H1 (cell line): ENCODE measurements at regions not wholly inside any gene's neighbourhood (a gene's known extent, or its start where the extent isn't known, plus 50 kb on each side); places are given as distances from the start of the nearest gene placed in this dataset.

Experiments used
- CTCF ChIA-PET: fragments of 300-600 bp; sonication (Branson Sonifier 250); formaldehyde crosslinking; loops from one replicate; lab custom pipeline; 2021; ENCODE audit not compliant: partially characterized antibody; lab: Charles Lee
- POLR2A ChIA-PET: fragments of 300-600 bp; sonication (Branson Sonifier 250); formaldehyde crosslinking; loops from one replicate; lab custom pipeline; 2021; ENCODE audit warnings: inconsistent platforms; ENCODE audit not compliant: partially characterized antibody; lab: Charles Lee
- DNase-seq, 2 experiments: peaks; one replicate each; pipeline versions ENCODE4 v3.0.0 to v3.0.0-alpha.2; 2010 to 2022; ENCODE audit warnings: low spot score in 2 of 2, low read depth in 1 of 2, mixed read lengths in 1 of 2
- FAIRE-seq: peaks from 2 replicates; lab custom pipeline; 2011; peaks lifted over from hg19 to GRCh38; lab: Jason Lieb, UNC
- H2AFZ ChIP-seq: 2 replicates; pipeline ENCODE4 v1.8.1; 2012; ENCODE audit warnings: low read length, inconsistent platforms
- H2AK5ac ChIP-seq: 2 replicates; pipeline ENCODE4 v1.6.1; 2013; ENCODE audit warnings: low read depth, low read length
- H2BK120ac ChIP-seq: replicated peaks from 2 replicates; pipeline ENCODE3; 2013; ENCODE audit warnings: low read depth, low read length, inconsistent platforms
- H2BK12ac ChIP-seq: 2 replicates; pipeline ENCODE4 v1.6.1; 2013; ENCODE audit warnings: low read depth, low read length
- H2BK15ac ChIP-seq: 2 replicates; pipeline ENCODE4 v1.6.1; 2013; ENCODE audit warnings: low read length
- H2BK20ac ChIP-seq: 2 replicates; pipeline ENCODE4 v1.6.1; 2013; ENCODE audit warnings: low read length
- H2BK5ac ChIP-seq: 2 replicates; pipeline ENCODE4 v1.6.1; 2013; ENCODE audit warnings: low read depth, low read length
- H3K14ac ChIP-seq: 2 replicates; pipeline ENCODE4 v1.6.1; 2013; ENCODE audit warnings: inconsistent platforms; ENCODE audit not compliant: insufficient read length
- H3K18ac ChIP-seq: 2 replicates; pipeline ENCODE4 v1.6.1; 2013; ENCODE audit warnings: low read length; ENCODE audit errors: extremely low read depth
- H3K23ac ChIP-seq: 2 replicates; pipeline ENCODE4 v1.6.1; 2013; ENCODE audit warnings: inconsistent platforms; ENCODE audit not compliant: insufficient read length
- H3K23me2 ChIP-seq: 2 replicates; pipeline ENCODE4 v1.6.1; 2013; ENCODE audit warnings: low read depth, low read length
- H3K27ac ChIP-seq: 2 replicates; pipeline ENCODE4 v1.6.1; 2011; ENCODE audit warnings: low read depth, low read length, inconsistent platforms
- H3K27me3 ChIP-seq, 4 experiments: replicated peaks in 1 of 4; 1 replicate in 1 of 4; 2 replicates in 3 of 4; pipeline versions ENCODE4 v1.6.1 to v1.8.1; 2011 to 2013; ENCODE audit warnings: low read length in 3 of 4, mild to moderate bottlenecking in 3 of 4, inconsistent platforms in 2 of 4, mixed read lengths in 2 of 4, moderate library complexity in 1 of 4; ENCODE audit not compliant: control insufficient read depth in 3 of 4, insufficient read depth in 3 of 4; ENCODE audit errors: extremely low read depth in 1 of 4
- H3K36me3 ChIP-seq, 4 experiments: 2 replicates each; pipeline versions ENCODE4 v1.6.1 to v1.8.1; 2011 to 2013; ENCODE audit warnings: mild to moderate bottlenecking in 4 of 4, low read length in 3 of 4, moderate library complexity in 2 of 4, control low read depth in 1 of 4, inconsistent platforms in 1 of 4; ENCODE audit not compliant: insufficient read depth in 4 of 4, control insufficient read depth in 2 of 4
- H3K4ac ChIP-seq: replicated peaks from 2 replicates; pipeline ENCODE3; 2013; ENCODE audit warnings: low read length, low read depth, mixed read lengths, inconsistent platforms; ENCODE audit not compliant: insufficient read length
- H3K4me1 ChIP-seq, 4 experiments: replicated peaks in 1 of 4; 1 replicate in 1 of 4; 2 replicates in 3 of 4; pipeline versions ENCODE4 v1.6.1 to v1.8.1; 2011 to 2013; ENCODE audit warnings: low read length in 3 of 4, inconsistent platforms in 2 of 4, mixed read lengths in 1 of 4; ENCODE audit not compliant: insufficient read depth in 4 of 4, control insufficient read depth in 3 of 4
- H3K4me2 ChIP-seq, 2 experiments: 2 replicates each; pipeline versions ENCODE4 v1.6.1 to v1.8.1; 2011 to 2013; ENCODE audit warnings: low read depth in 2 of 2, low read length in 2 of 2, control low read depth in 1 of 2, inconsistent platforms in 1 of 2, mild to moderate bottlenecking in 1 of 2; ENCODE audit not compliant: insufficient read depth in 1 of 2
- H3K4me3 ChIP-seq, 4 experiments: fragments of 200-600, 300-600 bp in 1 of 4; sonication (generic), shearing (Covaris generic), sonication (Bioruptor Twin) in 1 of 4; 2 replicates each; pipeline versions ENCODE4 v1.5.1 to v1.8.1; 2011 to 2016; ENCODE audit warnings: low read length in 4 of 4, low read depth in 3 of 4, control low read depth in 2 of 4, inconsistent platforms in 2 of 4, mild to moderate bottlenecking in 2 of 4, mixed read lengths in 1 of 4, moderate library complexity in 1 of 4; ENCODE audit not compliant: insufficient read depth in 2 of 4; ENCODE audit errors: extremely low read depth in 1 of 4
- H3K56ac ChIP-seq: replicated peaks from 2 replicates; pipeline ENCODE3; 2013; ENCODE audit warnings: low read depth, mild to moderate bottlenecking, mixed read lengths, low read length, inconsistent platforms; ENCODE audit not compliant: insufficient read length
- H3K79me1 ChIP-seq: 2 replicates; pipeline ENCODE4 v1.6.1; 2013; ENCODE audit warnings: low read depth, low read length, control low read depth
- H3K79me2 ChIP-seq, 2 experiments: 2 replicates each; pipeline versions ENCODE4 v1.6.1 to v1.8.1; 2012 to 2013; ENCODE audit warnings: low read length in 2 of 2, mild to moderate bottlenecking in 2 of 2, inconsistent platforms in 1 of 2; ENCODE audit not compliant: insufficient read depth in 2 of 2, control insufficient read depth in 1 of 2
- H3K9ac ChIP-seq, 4 experiments: replicated peaks in 1 of 4; 1 replicate in 1 of 4; 2 replicates in 3 of 4; pipeline versions ENCODE4 v1.6.1 to v1.8.1; 2011 to 2013; ENCODE audit warnings: low read depth in 3 of 4, low read length in 3 of 4, control low read depth in 2 of 4, mild to moderate bottlenecking in 2 of 4, moderate library complexity in 2 of 4, inconsistent platforms in 1 of 4; ENCODE audit errors: extremely low read depth in 1 of 4
- H3K9me3 ChIP-seq, 2 experiments: 2 replicates each; pipeline versions ENCODE4 v1.6.1 to v1.8.1; 2012 to 2013; ENCODE audit warnings: mild to moderate bottlenecking in 2 of 2, moderate library complexity in 2 of 2, control low read depth in 1 of 2, inconsistent platforms in 1 of 2, low read depth in 1 of 2, low read length in 1 of 2, mixed read lengths in 1 of 2; ENCODE audit not compliant: insufficient read depth in 2 of 2
- H4K20me1 ChIP-seq, 2 experiments: replicated peaks in 1 of 2; 2 replicates each; pipeline versions ENCODE3 to v1.8.1; 2011 to 2013; ENCODE audit warnings: inconsistent platforms in 2 of 2, low read length in 2 of 2, mild to moderate bottlenecking in 1 of 2; ENCODE audit not compliant: insufficient read depth in 2 of 2, control insufficient read depth in 1 of 2
- H4K5ac ChIP-seq: 2 replicates; pipeline ENCODE4 v1.6.1; 2013; ENCODE audit warnings: low read length, low read depth, mixed read lengths, inconsistent platforms; ENCODE audit not compliant: insufficient read length
- H4K8ac ChIP-seq: 2 replicates; pipeline ENCODE4 v1.8.0; 2013; ENCODE audit warnings: mild to moderate bottlenecking, moderate library complexity, low read length, inconsistent platforms; ENCODE audit not compliant: insufficient read depth; ENCODE audit errors: extremely low read depth
- H4K91ac ChIP-seq: replicated peaks from 2 replicates; pipeline ENCODE3; 2013; ENCODE audit warnings: low read length, mixed read lengths, inconsistent platforms; ENCODE audit not compliant: insufficient read length
- BRCA1 ChIP-seq: IDR thresholded peaks from 2 replicates; pipeline ENCODE4 v1.6.1; 2012; ENCODE audit warnings: low read depth, low read length, improper control_type of control experiment
- KDM4A ChIP-seq: IDR thresholded peaks from one replicate; pipeline ENCODE4 v1.7.1; 2012; ENCODE audit warnings: low read depth, mild to moderate bottlenecking, moderate library complexity, low read length, inconsistent platforms; ENCODE audit not compliant: severe bottlenecking
- KDM5A ChIP-seq: fragments of 200-600 bp; IDR thresholded peaks from 2 replicates; pipeline ENCODE4 v1.7.1; 2012; ENCODE audit warnings: mild to moderate bottlenecking, low read length, inconsistent platforms, mixed read lengths
- MAX ChIP-seq: IDR thresholded peaks from 2 replicates; pipeline ENCODE4 v1.6.1; 2012; ENCODE audit warnings: inconsistent platforms
- POLR2AphosphoS5 ChIP-seq: IDR thresholded peaks from 2 replicates; pipeline ENCODE4 v1.6.1; 2011; ENCODE audit warnings: low read depth, low read length
- RAD21 ChIP-seq, 2 experiments: IDR thresholded peaks in 1 of 2; conservative IDR thresholded peaks in 1 of 2; 2 replicates each; pipeline ENCODE4 v1.6.1; 2011; ENCODE audit warnings: low read depth in 2 of 2, low read length in 2 of 2, improper control_type of control experiment in 1 of 2, inconsistent platforms in 1 of 2, mild to moderate bottlenecking in 1 of 2, moderate library complexity in 1 of 2
- SAP30 ChIP-seq: fragments of 300-600 bp; sonication (generic); IDR thresholded peaks from 2 replicates; pipeline ENCODE4 v1.7.1; 2012; ENCODE audit warnings: low read length, moderate library complexity, mild to moderate bottlenecking, inconsistent platforms; ENCODE audit not compliant: insufficient read depth, insufficient replicate concordance
- SRF ChIP-seq: IDR thresholded peaks from 2 replicates; pipeline ENCODE4 v1.6.1; 2011; ENCODE audit warnings: mild to moderate bottlenecking, low read depth, low read length, moderate library complexity
- TCF12 ChIP-seq: IDR thresholded peaks from 2 replicates; pipeline ENCODE4 v1.6.1; 2011; ENCODE audit warnings: low read depth, mild to moderate bottlenecking, low read length
- YY1 ChIP-seq: IDR thresholded peaks from 2 replicates; pipeline ENCODE4 v1.6.1; 2011; ENCODE audit warnings: low read depth, mild to moderate bottlenecking, low read length
- WGBS, 2 experiments: shearing (Covaris generic) in 1 of 2; methylation state at CpG; one replicate each; pipeline versions ENCODE4 v1.1.6 to v1.1.7; 2013 to 2015; ENCODE audit warnings: low lambda C conversion rate in 2 of 2, mixed read lengths in 2 of 2, inconsistent platforms in 1 of 2, low coverage in 1 of 2, missing lambda C conversion rate in 1 of 2; ENCODE audit not compliant: insufficient replicate concordance in 2 of 2, insufficient coverage in 1 of 2, insufficient read length in 1 of 2; ENCODE audit errors: extremely low coverage in 1 of 2, missing lambda C conversion rate in 1 of 2; 5-methylcytosine and 5-hydroxymethylcytosine counted together
- TF ChIP-seq, protein P1 (sequence below), 3 experiments: IDR thresholded peaks; 1 replicate in 2 of 3; 2 replicates in 1 of 3; pipeline versions ENCODE4 v1.5.1 to v1.6.1; 2011; ENCODE audit warnings: low read length in 3 of 3, mild to moderate bottlenecking in 3 of 3, inconsistent platforms in 2 of 3, low read depth in 1 of 3, moderate library complexity in 1 of 3; ENCODE audit not compliant: insufficient read depth in 1 of 3; ENCODE audit errors: control extremely low read depth in 1 of 3

- POLR2A ChIA-PET: no interaction called here
- CTCF ChIA-PET: interaction anchor here (0.6 to 3.0 kb wide), 18 partner anchors 17 to 928 kb away, joined by 3 to 14 read pairs (median 3); partner anchors contain the start of gene OLFM3
- 75% methylated on average over 4 of the region's 4 CpGs; no CpG with 5 or more reads in 1 of the 2 experiments for WGBS, 2 experiments
Observed at GRCh38 chr1:102434421-102434820, 437.7 kb upstream of the OLFM3 start.

More at GRCh38 chr1:102434421-102434820, 437.7 kb upstream of the OLFM3 start:
- Histone ChIP-seq H3K23me2 (no peaks in the 10 kb centered on the region), H3K79me1 (no peaks in the 10 kb centered on the region), H3K9me3 (no peaks in the 10 kb centered on the region), H3K27me3 (no peaks in the 10 kb centered on the region), H3K79me2 (no peaks in the 10 kb centered on the region), H3K56ac (no peak overlapping the region), H3K4me2 (no peak overlapping the region), H3K27ac (no peak overlapping the region), H3K4ac (no peak overlapping the region), H3K9ac (no peak overlapping the region), H3K4me3 (no peak overlapping the region), H2BK120ac (no peak overlapping the region), H2BK20ac (no peak overlapping the region), H3K36me3 (no peaks in the 10 kb centered on the region), H3K4me1 (no peaks in the 10 kb centered on the region), H2BK15ac (no peak overlapping the region), H3K14ac (no peak overlapping the region), H2AK5ac (no peak overlapping the region), H2BK5ac (no peak overlapping the region), H4K91ac (no peak overlapping the region), H4K20me1 (no peaks in the 10 kb centered on the region), H3K23ac (no peak overlapping the region), H3K18ac (no peak overlapping the region; the same call in 1 of the 2 replicates), H4K5ac (no peak overlapping the region), H2BK12ac (no peak overlapping the region; the same call in 1 of the 2 replicates), H2AFZ (no peak overlapping the region), H4K8ac (no peak overlapping the region)
- FAIRE-seq: peak; percentile 93
- DNase-seq: peak; percentile 1 to 58
- TF ChIP-seq RAD21 (IDR thresholded peaks at IDR 0.05 in 1 of 2, conservative IDR thresholded peaks at IDR 0.05 in 1 of 2; ENCODE audit: low read depth in 2 of 2, low read length in 2 of 2) (peak; percentile 82 to 84), SRF (no peak), KDM4A (no peak), YY1 (peak; percentile 57; the same call in 1 of the 2 replicates), MAX (peak; percentile 93), BRCA1 (no peak), POLR2AphosphoS5 (no peak), TCF12 (0 out of 2 replicates have a peak, but pooled peaks have one; percentile 10), KDM5A (no peak), SAP30 (no peak)
- TF ChIP-seq, protein P1, sequence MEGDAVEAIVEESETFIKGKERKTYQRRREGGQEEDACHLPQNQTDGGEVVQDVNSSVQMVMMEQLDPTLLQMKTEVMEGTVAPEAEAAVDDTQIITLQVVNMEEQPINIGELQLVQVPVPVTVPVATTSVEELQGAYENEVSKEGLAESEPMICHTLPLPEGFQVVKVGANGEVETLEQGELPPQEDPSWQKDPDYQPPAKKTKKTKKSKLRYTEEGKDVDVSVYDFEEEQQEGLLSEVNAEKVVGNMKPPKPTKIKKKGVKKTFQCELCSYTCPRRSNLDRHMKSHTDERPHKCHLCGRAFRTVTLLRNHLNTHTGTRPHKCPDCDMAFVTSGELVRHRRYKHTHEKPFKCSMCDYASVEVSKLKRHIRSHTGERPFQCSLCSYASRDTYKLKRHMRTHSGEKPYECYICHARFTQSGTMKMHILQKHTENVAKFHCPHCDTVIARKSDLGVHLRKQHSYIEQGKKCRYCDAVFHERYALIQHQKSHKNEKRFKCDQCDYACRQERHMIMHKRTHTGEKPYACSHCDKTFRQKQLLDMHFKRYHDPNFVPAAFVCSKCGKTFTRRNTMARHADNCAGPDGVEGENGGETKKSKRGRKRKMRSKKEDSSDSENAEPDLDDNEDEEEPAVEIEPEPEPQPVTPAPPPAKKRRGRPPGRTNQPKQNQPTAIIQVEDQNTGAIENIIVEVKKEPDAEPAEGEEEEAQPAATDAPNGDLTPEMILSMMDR (IDR thresholded peaks at IDR 0.05; ENCODE audit: control extremely low read depth in 1 of 3, insufficient read depth in 1 of 3, low read depth in 1 of 3, low read length in 3 of 3): peak; percentile 14 to 71 (median 47)
